Adrenal gland (tissue), 9 donors: ENCODE measurements at regions not wholly inside any gene's neighbourhood (a gene's known extent, or its start where the extent isn't known, plus 50 kb on each side); places are given as distances from the start of the nearest gene placed in this dataset.
A peak's percentile ranks its signal among the peaks of the same experiment; 100 is the strongest.
"Not testable (repeated sequence)": the region's sequence is repeated elsewhere in the genome, so short reads cannot be mapped to it uniquely, and the experiment has no call there.

Experiments used
- DNase-seq, 7 donors: peaks; one replicate each; pipeline ENCODE4 v3.0.0-alpha.2; 2019 to 2020
- H3K27ac ChIP-seq, 5 donors: fragments of 200-600 bp; sonication (generic) in 4 of 5; 1 replicate in 3 of 5; 2 replicates in 2 of 5; pipeline versions ENCODE4 v1.5.1 to v1.8.0; 2016 to 2020; ENCODE audit warnings: mild to moderate bottlenecking in 1 of 5
- H3K27me3 ChIP-seq: fragments of 200-600 bp; 2 replicates; pipeline ENCODE4 v1.8.0; 2021
- H3K36me3 ChIP-seq, 2 donors: fragments of 200-600 bp; replicated peaks in 1 of 2; 1 replicate in 1 of 2; 2 replicates in 1 of 2; pipeline versions ENCODE4 v1.5.1 to v1.8.0; 2018 to 2022
- H3K4me1 ChIP-seq, 2 donors: fragments of 200-600 bp; replicated peaks in 1 of 2; 1 replicate in 1 of 2; 2 replicates in 1 of 2; pipeline versions ENCODE4 v1.5.1 to v1.8.0; 2018 to 2021
- H3K4me3 ChIP-seq, 4 donors: fragments of 200-600 bp; sonication (generic) in 3 of 4; one replicate each; pipeline ENCODE4 v1.5.1; 2016 to 2018
- H3K9me3 ChIP-seq, 3 donors: fragments of 200-600 bp; sonication (generic) in 1 of 3; replicated peaks in 1 of 3; 1 replicate in 2 of 3; 2 replicates in 1 of 3; pipeline versions ENCODE4 v1.5.1 to v1.8.0; 2016 to 2021
- POLR2A ChIP-seq, 2 donors: fragments of 450-650 bp; IDR thresholded peaks; one replicate each; pipeline ENCODE4 v1.6.1; 2017; ENCODE audit warnings: antibody characterized with exemption in 2 of 2, mild to moderate bottlenecking in 2 of 2, moderate library complexity in 1 of 2
- WGBS, 4 donors: extraction: QIAGEN DNeasy Blood & Tissue Kit in 2 of 4; methylation state at CpG; one replicate each; pipeline versions ENCODE4 v1.1.5 to v1.1.7; 2013 to 2017; 5-methylcytosine and 5-hydroxymethylcytosine counted together
- intact Hi-C, 2 donors: fragments of 100-400 bp; cut with DNase I; formaldehyde crosslinking; loops; one replicate each; pipeline versions ENCODE4 v1.14.1 to v1.15.0; 2022 to 2023
- TF ChIP-seq, protein P1 (sequence below), 6 experiments: fragments of 450-650 bp in 4 of 6; fragments of 200-600 bp in 2 of 6; sonication (generic) in 1 of 6; IDR thresholded peaks; 1 replicate in 5 of 6; 2 replicates in 1 of 6; pipeline versions ENCODE4 v1.5.1 to v1.8.0; 2016 to 2021; ENCODE audit warnings: antibody characterized with exemption in 6 of 6, mild to moderate bottlenecking in 2 of 6, moderate library complexity in 1 of 6
- donor health status: healthy with polysubstance abuse.
- donor health status: Bipolar disorder and iron deficiency.
- donor health status: DM: yes; HTN: yes; CAD: no.
- donor health status: DM: no; HTN: no; CAD: no.
- donor health status: DM: no; HTN: no; CAD: no.

DNA sequence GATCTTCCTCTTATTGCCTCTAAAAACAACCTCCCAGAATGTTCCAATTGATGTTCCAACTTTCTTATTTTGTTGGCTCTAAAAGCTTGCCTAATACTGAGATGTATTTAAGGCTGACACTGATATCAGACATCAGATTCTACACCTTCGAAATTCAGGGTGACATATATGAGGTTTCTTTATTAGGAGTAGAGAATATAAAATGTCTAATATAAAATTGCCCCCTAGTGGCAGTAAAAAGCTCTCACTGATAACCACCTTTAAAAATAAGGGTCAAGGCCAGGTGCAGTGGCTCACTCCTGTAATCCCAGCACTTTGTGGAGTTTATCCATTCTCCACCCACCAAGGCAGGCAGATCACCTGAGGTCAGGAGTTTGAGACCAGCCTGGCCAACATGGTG lies 789.7 kb upstream of the SLC39A10 start:
- 59 to 68% (median 65%) methylated on average over 1 of the region's 1 CpG for WGBS, 4 donors
- Histone ChIP-seq H3K9me3 (no peaks in the 10 kb centered on the region), H3K4me1 (no peaks in the 10 kb centered on the region), H3K4me3 (no peak overlapping the region), H3K27ac (no peak overlapping the region), H3K27me3 (no peaks in the 10 kb centered on the region), H3K36me3 (no peaks in the 10 kb centered on the region)
- intact Hi-C loops = no loop called here
- peak in 3 of 7 donors; percentile 8 to 12 (median 10) for DNase-seq
- TF ChIP-seq, protein P1, sequence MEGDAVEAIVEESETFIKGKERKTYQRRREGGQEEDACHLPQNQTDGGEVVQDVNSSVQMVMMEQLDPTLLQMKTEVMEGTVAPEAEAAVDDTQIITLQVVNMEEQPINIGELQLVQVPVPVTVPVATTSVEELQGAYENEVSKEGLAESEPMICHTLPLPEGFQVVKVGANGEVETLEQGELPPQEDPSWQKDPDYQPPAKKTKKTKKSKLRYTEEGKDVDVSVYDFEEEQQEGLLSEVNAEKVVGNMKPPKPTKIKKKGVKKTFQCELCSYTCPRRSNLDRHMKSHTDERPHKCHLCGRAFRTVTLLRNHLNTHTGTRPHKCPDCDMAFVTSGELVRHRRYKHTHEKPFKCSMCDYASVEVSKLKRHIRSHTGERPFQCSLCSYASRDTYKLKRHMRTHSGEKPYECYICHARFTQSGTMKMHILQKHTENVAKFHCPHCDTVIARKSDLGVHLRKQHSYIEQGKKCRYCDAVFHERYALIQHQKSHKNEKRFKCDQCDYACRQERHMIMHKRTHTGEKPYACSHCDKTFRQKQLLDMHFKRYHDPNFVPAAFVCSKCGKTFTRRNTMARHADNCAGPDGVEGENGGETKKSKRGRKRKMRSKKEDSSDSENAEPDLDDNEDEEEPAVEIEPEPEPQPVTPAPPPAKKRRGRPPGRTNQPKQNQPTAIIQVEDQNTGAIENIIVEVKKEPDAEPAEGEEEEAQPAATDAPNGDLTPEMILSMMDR (IDR thresholded peaks at IDR 0.05) = peak; percentile 16 to 50 (median 33)
- no peak for TF ChIP-seq POLR2A (IDR thresholded peaks at IDR 0.05)

DNA sequence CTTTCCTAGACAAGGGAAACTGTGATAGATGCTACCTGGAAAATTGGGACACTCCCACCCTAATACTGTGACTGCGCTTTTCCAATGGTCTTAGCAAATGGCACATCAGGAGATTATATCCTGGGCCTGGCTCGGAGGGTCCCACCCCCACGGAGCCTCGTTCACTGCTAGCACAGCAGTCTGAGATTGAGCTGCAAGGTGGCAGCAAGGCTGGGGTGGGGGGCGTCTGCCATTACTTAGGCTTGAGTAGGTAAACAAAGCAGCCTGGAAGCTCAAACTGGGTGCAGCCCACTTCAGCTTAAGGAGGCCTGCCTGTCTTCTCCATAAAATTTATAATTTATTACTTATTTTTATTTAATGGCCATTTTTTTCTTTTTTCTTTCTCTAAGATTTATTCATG lies 802.1 kb upstream of the SLC39A10 start:
- no peaks in the 10 kb centered on the region for H3K36me3 ChIP-seq
- WGBS, 4 donors = 83 to 86% (median 84%) methylated on average over 5 of the region's 5 CpGs
- TF ChIP-seq, protein P1 (IDR thresholded peaks at IDR 0.05) = no peak
- no peak for TF ChIP-seq POLR2A (IDR thresholded peaks at IDR 0.05)

DNA sequence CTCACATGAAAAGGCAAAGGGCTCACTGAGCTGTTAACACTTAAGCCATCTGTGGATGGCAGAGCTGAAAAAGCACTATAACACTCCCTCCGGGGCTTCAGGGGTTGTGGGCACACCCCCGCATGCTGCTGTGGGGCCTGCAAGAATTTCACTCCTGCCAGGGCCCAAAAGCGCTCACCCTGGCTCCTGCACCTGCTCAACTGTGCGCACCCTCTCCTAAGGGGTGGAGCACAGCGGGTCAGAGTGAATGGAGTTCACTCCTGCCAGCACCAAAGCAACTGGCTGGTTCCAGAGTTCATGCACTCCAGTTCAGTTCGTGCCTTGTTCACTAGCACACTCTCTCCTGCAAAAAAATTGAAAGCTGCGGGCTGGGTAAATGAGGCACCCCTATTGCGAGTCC lies 814.2 kb upstream of the SLC39A10 start:
- Histone ChIP-seq H3K4me3 (no peak overlapping the region), H3K27ac (no peak overlapping the region), H3K27me3 (no peaks in the 10 kb centered on the region), H3K4me1 (no peaks in the 10 kb centered on the region), H3K36me3 (no peaks in the 10 kb centered on the region), H3K9me3 (peaks cover 0 to 4% (median 0%) of the 10 kb centered on the region in 3 donors)
- TF ChIP-seq POLR2A (IDR thresholded peaks at IDR 0.05) = no peak
- TF ChIP-seq, protein P1 (IDR thresholded peaks at IDR 0.05) = no peak
- DNase-seq = no peak
- intact Hi-C loops = no loop called here
- 80 to 88% (median 82%) methylated on average over 6 to 8 of the region's 8 CpGs for WGBS, 4 donors

More for the DNA sequence above, 802.1 kb upstream of the SLC39A10 start:
- Histone ChIP-seq H3K4me1 (no peaks in the 10 kb centered on the region), H3K27me3 (no peaks in the 10 kb centered on the region), H3K27ac (no peak overlapping the region), H3K4me3 (no peak overlapping the region), H3K9me3 (no peaks in the 10 kb centered on the region)
- no peak for DNase-seq
- intact Hi-C loops = no loop called here

DNA sequence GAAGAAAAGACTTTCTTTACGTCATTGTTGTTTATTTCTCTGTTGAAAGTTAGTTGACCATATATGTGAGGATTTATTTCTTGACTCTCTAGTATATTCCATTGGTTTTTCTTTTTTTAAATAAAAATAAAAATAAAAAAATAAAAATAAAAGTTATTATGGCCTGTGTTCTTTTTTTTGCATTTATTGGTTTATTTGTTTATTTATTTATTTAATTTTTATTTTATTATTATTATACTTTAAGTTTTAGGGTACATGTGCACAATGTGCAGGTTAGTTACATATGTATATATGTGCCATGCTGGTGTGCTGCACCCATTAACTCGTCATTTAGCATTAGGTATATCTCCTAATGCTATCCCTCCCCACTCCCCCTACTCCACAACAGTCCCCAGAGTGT lies 822.7 kb upstream of the SLC39A10 start:
- H3K4me1 ChIP-seq, H3K9me3 ChIP-seq, intact Hi-C loops, H3K27me3 ChIP-seq, H3K27ac ChIP-seq, DNase-seq, H3K4me3 ChIP-seq, H3K36me3 ChIP-seq: not testable (repeated sequence)
- WGBS, 4 donors = 69 to 81% (median 80%) methylated on average over 2 of the region's 2 CpGs

DNA sequence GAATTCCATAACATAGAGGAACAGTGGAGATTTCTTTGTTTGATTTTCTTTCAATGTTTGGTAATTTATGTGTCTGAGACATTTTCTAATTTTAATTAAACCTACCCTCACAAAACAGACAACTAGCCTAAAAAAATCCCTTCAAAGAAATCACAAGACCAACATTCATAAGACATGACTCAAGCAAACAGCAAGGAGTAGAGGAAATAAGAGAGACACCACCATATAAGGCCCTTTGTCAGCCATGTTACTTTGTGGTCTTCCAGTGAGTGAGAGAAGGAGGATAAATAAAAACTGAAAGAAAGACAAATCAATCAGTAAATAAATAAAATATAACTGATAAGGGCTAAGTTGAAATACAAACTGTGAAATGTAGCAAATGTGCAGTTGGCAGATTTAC lies 830.8 kb upstream of the SLC39A10 start:
- Histone ChIP-seq H3K27ac (no peak overlapping the region), H3K4me3 (no peak overlapping the region), H3K4me1 (no peaks in the 10 kb centered on the region), H3K36me3 (no peaks in the 10 kb centered on the region), H3K9me3 (no peaks in the 10 kb centered on the region), H3K27me3 (no peaks in the 10 kb centered on the region)
- TF ChIP-seq, protein P1 (IDR thresholded peaks at IDR 0.05) = no peak
- no peak for TF ChIP-seq POLR2A (IDR thresholded peaks at IDR 0.05)
- no peak for DNase-seq
- intact Hi-C loops = no loop called here
